ENCODE measurements at regions not wholly inside any gene's neighbourhood (a gene's known extent, or its start where the extent isn't known, plus 50 kb on each side); places are given as distances from the start of the nearest gene placed in this dataset.
"Not testable (repeated sequence)": the region's sequence is repeated elsewhere in the genome, so short reads cannot be mapped to it uniquely, and the experiment has no call there.

DNA sequence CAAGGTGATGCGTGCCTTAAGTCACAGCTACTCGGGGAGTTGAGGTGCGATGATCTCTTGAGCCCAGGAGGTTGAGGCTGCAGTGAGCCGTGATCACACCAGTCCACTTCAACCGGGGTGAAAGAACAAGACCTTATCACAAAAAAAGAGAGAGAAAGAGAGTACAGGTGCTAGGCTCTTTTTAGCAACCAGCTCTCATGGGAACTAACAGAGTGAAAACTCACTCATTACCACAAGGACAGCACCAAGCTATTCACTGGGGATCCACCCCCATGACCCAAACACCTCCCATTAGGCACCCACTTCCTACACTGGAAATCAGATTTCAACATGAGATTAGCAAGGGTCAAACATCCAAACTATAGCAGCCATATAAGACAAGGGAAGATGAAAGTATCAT lies 164.2 kb downstream of the NDUFA12 start:
- intact Hi-C loops (cut with micrococcal nuclease; ENCODE audit: unreplicated experiment) = no loop called here
- Histone ChIP-seq H3K9me2 (ENCODE audit: insufficient read depth) (no peaks in the 10 kb centered on the region), H3F3A (ENCODE audit: insufficient read depth, low read depth) (no peaks in the 10 kb centered on the region), H3K4me2 (no peak overlapping the region), H3K9me3 (ENCODE audit: insufficient read depth, low read depth) (no peaks in the 10 kb centered on the region), H3K4me3 (no peak overlapping the region), H2AFZ (no peak overlapping the region), H3K27me3 (ENCODE audit: insufficient read depth, low read depth) (no peaks in the 10 kb centered on the region), H3K79me2 (ENCODE audit: low read depth) (no peaks in the 10 kb centered on the region), H3K36me3 (ENCODE audit: low read depth) (no peaks in the 10 kb centered on the region), H4K20me1 (ENCODE audit: insufficient read depth) (no peaks in the 10 kb centered on the region), H3K27ac (no peak overlapping the region), H3K4me1 (replicated peaks; ENCODE audit: insufficient read depth) (no peaks in the 10 kb centered on the region)
- POLR2A ChIA-PET (ENCODE audit: unreplicated experiment) = no interaction called here
- CTCF ChIA-PET = no interaction called here
- no peak for DNase-seq
- no TSS peak for BruUV-seq (replicated peaks)
- TF ChIP-seq, protein P1, sequence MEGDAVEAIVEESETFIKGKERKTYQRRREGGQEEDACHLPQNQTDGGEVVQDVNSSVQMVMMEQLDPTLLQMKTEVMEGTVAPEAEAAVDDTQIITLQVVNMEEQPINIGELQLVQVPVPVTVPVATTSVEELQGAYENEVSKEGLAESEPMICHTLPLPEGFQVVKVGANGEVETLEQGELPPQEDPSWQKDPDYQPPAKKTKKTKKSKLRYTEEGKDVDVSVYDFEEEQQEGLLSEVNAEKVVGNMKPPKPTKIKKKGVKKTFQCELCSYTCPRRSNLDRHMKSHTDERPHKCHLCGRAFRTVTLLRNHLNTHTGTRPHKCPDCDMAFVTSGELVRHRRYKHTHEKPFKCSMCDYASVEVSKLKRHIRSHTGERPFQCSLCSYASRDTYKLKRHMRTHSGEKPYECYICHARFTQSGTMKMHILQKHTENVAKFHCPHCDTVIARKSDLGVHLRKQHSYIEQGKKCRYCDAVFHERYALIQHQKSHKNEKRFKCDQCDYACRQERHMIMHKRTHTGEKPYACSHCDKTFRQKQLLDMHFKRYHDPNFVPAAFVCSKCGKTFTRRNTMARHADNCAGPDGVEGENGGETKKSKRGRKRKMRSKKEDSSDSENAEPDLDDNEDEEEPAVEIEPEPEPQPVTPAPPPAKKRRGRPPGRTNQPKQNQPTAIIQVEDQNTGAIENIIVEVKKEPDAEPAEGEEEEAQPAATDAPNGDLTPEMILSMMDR (conservative IDR thresholded peaks at IDR 0.05) = no peak
- no peak for TF ChIP-seq EZH2 (IDR thresholded peaks at IDR 0.05; ENCODE audit: low read depth)

DNA sequence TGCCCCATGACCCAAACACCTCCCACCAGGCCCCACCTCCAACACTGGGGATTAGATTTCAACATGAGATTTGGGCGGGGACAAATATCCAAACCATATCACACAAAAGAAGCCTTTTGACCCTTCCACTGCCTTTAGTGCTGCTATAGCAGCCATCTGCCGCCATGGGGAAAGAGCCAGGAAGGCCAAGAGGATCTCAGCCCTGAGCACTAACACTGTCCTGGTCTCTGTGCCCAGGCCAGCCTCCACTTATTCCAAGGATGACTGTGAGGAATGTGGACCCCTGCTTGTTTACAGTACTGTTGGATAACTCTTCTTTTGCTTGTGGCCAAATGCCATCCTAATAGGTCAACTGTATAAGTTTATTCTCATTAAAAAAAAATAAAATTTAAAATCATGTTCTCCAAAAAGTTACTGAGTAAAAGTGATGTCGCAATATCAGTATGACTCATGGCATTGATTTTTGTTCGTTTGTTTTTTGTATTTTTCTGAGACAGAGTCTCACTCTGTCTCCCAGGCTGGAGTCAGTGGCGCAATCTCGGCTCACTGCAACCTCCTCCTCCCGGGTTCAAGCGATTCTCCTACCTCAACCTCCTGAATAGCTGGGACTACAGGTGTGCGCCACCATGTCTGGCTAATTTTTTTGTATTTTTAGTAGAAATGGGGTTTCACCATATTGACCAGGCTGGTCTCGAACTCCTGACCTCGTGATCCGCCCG lies 166.4 kb downstream of the NDUFA12 start:
- BruUV-seq (replicated peaks); H3K27me3 ChIP-seq (ENCODE audit: insufficient read depth, low read depth); H3K4me3 ChIP-seq; POLR2A ChIA-PET (ENCODE audit: unreplicated experiment); H3K9me3 ChIP-seq (ENCODE audit: insufficient read depth, low read depth); H3K4me2 ChIP-seq; H3K36me3 ChIP-seq (ENCODE audit: low read depth); H3F3A ChIP-seq (ENCODE audit: insufficient read depth, low read depth); H2AFZ ChIP-seq; H3K79me2 ChIP-seq (ENCODE audit: low read depth); H3K9me2 ChIP-seq (ENCODE audit: insufficient read depth); intact Hi-C loops (cut with micrococcal nuclease; ENCODE audit: unreplicated experiment); H3K4me1 ChIP-seq (replicated peaks; ENCODE audit: insufficient read depth); H3K27ac ChIP-seq; H4K20me1 ChIP-seq (ENCODE audit: insufficient read depth); DNase-seq; CTCF ChIA-PET: not testable (repeated sequence)

DNA sequence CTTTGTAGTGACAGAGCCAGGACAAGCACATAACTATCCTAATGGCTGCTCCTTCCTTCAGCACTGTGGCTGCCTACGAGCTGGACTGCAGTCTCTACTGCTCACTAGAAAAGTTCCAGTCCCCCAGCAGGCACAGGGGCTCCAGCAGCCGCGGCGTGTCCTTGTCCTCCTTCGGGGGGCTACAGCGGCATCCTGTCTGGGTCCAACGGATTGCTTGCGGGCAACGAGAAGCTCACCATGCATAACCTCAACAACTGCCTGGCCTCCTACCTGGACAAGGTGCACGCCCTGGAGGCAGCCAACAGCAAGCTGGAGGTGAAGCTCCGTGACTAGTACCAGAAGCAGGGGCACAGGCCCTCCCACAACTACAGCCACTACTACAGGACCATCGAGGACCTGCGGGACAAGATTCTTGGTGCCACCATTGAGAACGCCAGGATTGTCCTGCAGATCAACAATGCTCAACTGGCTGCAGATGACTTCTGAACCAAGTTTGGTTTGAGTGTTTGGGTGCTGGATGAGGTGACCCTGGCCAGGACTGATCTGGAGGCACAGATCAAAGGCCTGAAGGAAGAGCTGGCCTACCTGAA lies 169.4 kb downstream of the NDUFA12 start:
- no peaks in the 10 kb centered on the region for H3K9me2 ChIP-seq (ENCODE audit: insufficient read depth)
- ChIA-PET CTCF (no interaction called here), POLR2A (ENCODE audit: unreplicated experiment) (no interaction called here)
- no peaks in the 10 kb centered on the region for H3F3A ChIP-seq (ENCODE audit: insufficient read depth, low read depth)
- TF ChIP-seq EZH2 (IDR thresholded peaks at IDR 0.05; ENCODE audit: low read depth) = no peak
- TF ChIP-seq, protein P1 (conservative IDR thresholded peaks at IDR 0.05) = no peak
- no peak for DNase-seq
- intact Hi-C loops (cut with micrococcal nuclease; ENCODE audit: unreplicated experiment) = no loop called here
- no peak overlapping the region for H3K4me2 ChIP-seq
- no peaks in the 10 kb centered on the region for H4K20me1 ChIP-seq (ENCODE audit: insufficient read depth)
- no peaks in the 10 kb centered on the region for H3K36me3 ChIP-seq (ENCODE audit: low read depth)
- BruUV-seq (replicated peaks) = no TSS peak
- no peaks in the 10 kb centered on the region for H3K4me1 ChIP-seq (replicated peaks; ENCODE audit: insufficient read depth)
- no peaks in the 10 kb centered on the region for H3K27me3 ChIP-seq (ENCODE audit: insufficient read depth, low read depth)
- H3K4me3 ChIP-seq = no peak overlapping the region
- no peaks in the 10 kb centered on the region for H3K9me3 ChIP-seq (ENCODE audit: insufficient read depth, low read depth)
- H3K79me2 ChIP-seq (ENCODE audit: low read depth) = no peaks in the 10 kb centered on the region
- H3K27ac ChIP-seq = no peak overlapping the region
- H2AFZ ChIP-seq = no peak overlapping the region
